ENCODE measurements at regions not wholly inside any gene's neighbourhood (a gene's known extent, or its start where the extent isn't known, plus 50 kb on each side); places are given as distances from the start of the nearest gene placed in this dataset.

- Mint-ChIP-seq H3K4me3 (no peak overlapping the region), H3K27me3 (ENCODE audit: low read depth) (no peaks in the 10 kb centered on the region), H3K36me3 (no peaks in the 10 kb centered on the region), H3K9me3 (no peaks in the 10 kb centered on the region), H3K27ac (no peak overlapping the region), H3K4me1 (peaks cover 5% of the 10 kb centered on the region)
- no peak for TF ChIP-seq CTCF (IDR thresholded peaks at IDR 0.05; ENCODE audit: unreplicated experiment)
- DNase-seq (ENCODE audit: low spot score in 2 of 2, unreplicated experiment in 2 of 2) = no peak
Observed at GRCh38 chrX:4265036-4265435, 551.6 kb upstream of the PRKX start.

GRCh38 chrX:4263030-4263803 is 549.8 kb upstream of the PRKX start:
- Mint-ChIP-seq H3K4me3 (no peak overlapping the region), H3K9me3 (no peaks in the 10 kb centered on the region), H3K36me3 (no peaks in the 10 kb centered on the region), H3K27ac (no peak overlapping the region), H3K4me1 (peaks cover 5% of the 10 kb centered on the region), H3K27me3 (ENCODE audit: low read depth) (no peaks in the 10 kb centered on the region)
- peak; percentile 67 for TF ChIP-seq CTCF (IDR thresholded peaks at IDR 0.05; ENCODE audit: unreplicated experiment)
- no peak for DNase-seq (ENCODE audit: low spot score in 2 of 2, unreplicated experiment in 2 of 2)

- Mint-ChIP-seq H3K4me3 (no peak overlapping the region), H3K4me1 (peaks cover 3% of the 10 kb centered on the region), H3K9me3 (peaks cover 5% of the 10 kb centered on the region), H3K36me3 (no peaks in the 10 kb centered on the region), H3K27me3 (ENCODE audit: low read depth) (no peaks in the 10 kb centered on the region), H3K27ac (no peak overlapping the region)
- no peak for TF ChIP-seq CTCF (IDR thresholded peaks at IDR 0.05; ENCODE audit: unreplicated experiment)
- no peak for DNase-seq (ENCODE audit: low spot score in 2 of 2, unreplicated experiment in 2 of 2)
Observed at GRCh38 chrX:4253092-4253491, 539.6 kb upstream of the PRKX start.

GRCh38 chrX:4249401-4249800 is 536.0 kb upstream of the PRKX start:
- Mint-ChIP-seq H3K9me3 (peaks cover 6% of the 10 kb centered on the region), H3K36me3 (no peaks in the 10 kb centered on the region), H3K27me3 (ENCODE audit: low read depth) (no peaks in the 10 kb centered on the region), H3K27ac (no peak overlapping the region), H3K4me3 (no peak overlapping the region), H3K4me1 (peaks cover 3% of the 10 kb centered on the region)
- no peak for TF ChIP-seq CTCF (IDR thresholded peaks at IDR 0.05; ENCODE audit: unreplicated experiment)
- no peak for DNase-seq (ENCODE audit: low spot score in 2 of 2, unreplicated experiment in 2 of 2)

GRCh38 chrX:4243759-4244158 is 530.3 kb upstream of the PRKX start:
- H3K4me1 Mint-ChIP-seq = no peaks in the 10 kb centered on the region
- H3K27me3 Mint-ChIP-seq (ENCODE audit: low read depth) = no peaks in the 10 kb centered on the region
- no peaks in the 10 kb centered on the region for H3K36me3 Mint-ChIP-seq
- H3K27ac Mint-ChIP-seq = no peak overlapping the region
- peaks cover 15% of the 10 kb centered on the region for H3K9me3 Mint-ChIP-seq
- TF ChIP-seq CTCF (IDR thresholded peaks at IDR 0.05; ENCODE audit: unreplicated experiment) = no peak
- DNase-seq (ENCODE audit: low spot score in 2 of 2, unreplicated experiment in 2 of 2) = no peak
- no peak overlapping the region for H3K4me3 Mint-ChIP-seq
